HG03196 (cell line): ENCODE measurements at regions not wholly inside any gene's neighbourhood (a gene's known extent, or its start where the extent isn't known, plus 50 kb on each side); places are given as distances from the start of the nearest gene placed in this dataset.
"Not testable (repeated sequence)": the region's sequence is repeated elsewhere in the genome, so short reads cannot be mapped to it uniquely, and the experiment has no call there.

Experiments used
- ATAC-seq: cut with Tn5 transposase; IDR thresholded peaks from one replicate; pipeline ENCODE4 v1.9.1; 2021; ENCODE audit not compliant: unreplicated experiment

- ATAC-seq: no peak
Observed at GRCh38 chr18:51520676-51521180, 323.2 kb upstream of the MEX3C start.

DNA sequence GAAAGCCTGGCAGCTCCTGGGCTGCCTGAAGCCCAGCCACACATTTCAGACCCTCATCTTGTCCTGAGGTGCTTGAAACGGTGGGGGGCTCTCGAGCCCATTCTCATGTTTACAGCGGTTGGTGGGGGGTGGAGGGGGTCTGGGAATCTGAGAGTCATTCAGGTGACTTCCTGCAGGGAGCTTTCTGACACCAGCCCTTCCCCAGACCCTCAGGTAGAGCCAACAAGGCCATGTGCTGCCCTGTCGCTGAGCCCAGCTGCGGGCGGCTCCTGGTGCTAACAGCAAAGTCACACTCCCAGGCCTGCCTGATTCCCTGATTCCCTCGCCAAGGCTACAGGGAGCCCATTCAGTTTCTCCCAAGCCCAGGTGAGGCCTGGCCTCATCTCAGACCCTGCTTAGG lies 324.9 kb upstream of the MEX3C start:
- no peak for ATAC-seq

GRCh38 chr18:51522821-51523220 lies 325.3 kb upstream of the MEX3C start:
- no peak for ATAC-seq

DNA sequence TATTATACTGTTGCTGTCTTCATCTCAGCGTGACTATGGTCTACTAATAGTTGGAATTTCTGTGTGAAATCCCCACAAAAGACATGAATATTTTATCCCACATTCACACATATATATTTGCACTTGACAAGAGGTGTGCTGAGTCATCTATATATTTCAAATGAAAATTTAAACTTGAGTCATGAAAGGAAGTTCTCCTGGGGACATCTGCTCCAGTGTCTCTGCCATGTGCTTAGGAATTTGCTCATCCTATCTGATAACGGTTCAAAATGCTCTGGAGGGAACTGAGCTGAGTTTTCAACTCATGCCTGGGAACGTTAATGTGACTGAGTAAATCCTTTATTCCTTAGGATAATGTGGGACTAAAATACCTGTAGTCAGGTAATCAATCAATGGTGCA lies 326.2 kb upstream of the MEX3C start:
- no peak for ATAC-seq

GRCh38 chr18:51525453-51526225 lies 328.2 kb upstream of the MEX3C start:
- ATAC-seq: no peak

- ATAC-seq: no peak
Observed at GRCh38 chr18:51527826-51528225, 330.3 kb upstream of the MEX3C start.

- ATAC-seq: no peak
Observed at GRCh38 chr18:51531501-51531900, 334.0 kb upstream of the MEX3C start.

DNA sequence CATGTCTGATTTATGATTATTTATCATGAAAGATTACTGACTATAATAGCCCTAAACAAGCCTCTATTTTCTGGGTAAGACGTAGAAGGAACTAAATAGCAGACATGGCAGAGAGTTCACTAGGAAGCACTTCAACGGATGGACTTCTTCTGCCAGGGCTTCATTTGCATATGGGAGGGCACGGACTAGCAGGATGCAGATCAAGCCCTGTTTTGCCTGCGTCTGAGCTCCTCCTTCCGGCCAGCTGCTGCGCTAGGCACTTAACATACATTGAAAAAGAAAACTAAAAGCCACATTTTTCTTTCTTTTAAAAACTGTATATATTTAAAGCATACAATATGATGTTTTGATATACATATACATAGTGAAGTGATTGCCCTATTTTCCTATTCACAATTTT lies 340.0 kb upstream of the MEX3C start:
- ATAC-seq: peak; percentile 72

GRCh38 chr18:51540562-51540961 lies 343.1 kb upstream of the MEX3C start:
- ATAC-seq: no peak

DNA sequence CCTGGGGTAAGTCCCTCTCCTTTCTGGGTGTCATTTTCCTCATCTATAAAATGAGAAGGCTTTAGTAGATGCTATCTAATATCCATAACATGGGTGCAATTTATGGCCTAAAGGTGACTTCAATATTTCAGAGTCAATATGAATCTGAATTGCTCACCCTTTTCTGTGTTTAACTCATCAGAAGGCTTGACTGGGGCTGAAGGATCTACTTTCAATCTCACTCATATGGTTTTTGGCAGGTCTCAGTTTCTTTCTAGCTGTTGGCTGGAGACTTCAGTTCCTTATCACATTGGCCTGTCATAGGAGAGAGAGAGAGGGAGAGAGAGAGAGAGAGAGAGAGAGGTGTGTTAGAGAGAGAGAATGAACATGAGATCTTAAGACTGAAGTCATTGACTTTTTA lies 343.7 kb upstream of the MEX3C start:
- no peak for ATAC-seq

- no peak for ATAC-seq
Observed at GRCh38 chr18:51543658-51544155, 346.2 kb upstream of the MEX3C start.

- no peak for ATAC-seq
Observed at GRCh38 chr18:51545446-51545845, 348.0 kb upstream of the MEX3C start.

DNA sequence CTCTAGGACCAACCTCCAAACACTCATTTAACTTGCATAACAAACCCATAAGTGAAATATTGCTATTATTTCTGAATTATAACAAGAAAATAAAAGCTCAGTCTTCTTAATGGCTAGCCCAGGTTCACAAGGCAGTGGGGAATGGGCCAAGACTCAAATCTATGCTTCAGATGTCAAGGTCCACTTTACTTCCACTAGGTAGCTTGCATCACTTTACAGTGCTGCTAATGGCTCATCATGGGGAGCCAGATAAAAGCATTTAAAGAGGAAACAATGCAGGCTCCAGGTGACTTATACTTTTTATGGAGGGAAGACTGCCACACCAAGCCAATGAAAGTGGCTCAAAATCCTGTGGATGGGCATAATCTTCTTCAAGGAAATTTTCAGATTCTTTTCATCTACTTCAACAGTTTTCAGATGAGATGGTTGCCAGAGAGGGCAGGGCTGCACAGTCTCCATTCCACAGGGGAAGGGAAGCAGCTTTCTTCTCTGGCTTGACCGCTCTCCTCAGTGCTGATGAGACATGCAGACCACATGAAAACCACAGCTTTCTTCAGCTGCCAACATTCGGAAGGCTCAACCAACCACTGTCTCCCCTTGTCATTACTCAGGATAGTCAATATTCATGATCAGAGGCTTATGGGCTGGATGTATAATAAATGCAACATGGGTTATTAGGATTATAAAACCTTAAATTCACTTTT lies 361.9 kb upstream of the MEX3C start:
- no peak for ATAC-seq

DNA sequence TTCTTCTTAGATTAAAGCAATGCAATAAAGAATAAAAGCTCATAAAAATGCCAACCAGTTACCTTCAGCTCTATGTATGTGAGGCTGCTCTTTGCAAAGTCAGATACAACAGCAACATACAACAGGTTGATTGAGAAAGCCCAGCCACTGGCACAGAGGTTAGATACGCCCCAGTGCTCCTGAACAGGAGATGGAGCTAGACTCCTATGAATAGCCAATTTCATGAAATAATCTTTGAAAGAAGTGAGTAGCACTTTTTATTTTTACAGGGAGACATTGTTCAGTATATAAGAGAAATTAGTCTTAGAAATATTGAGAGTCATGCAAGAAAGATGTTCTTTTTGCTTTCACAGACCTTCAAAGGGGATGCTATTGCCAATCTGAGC lies 362.4 kb upstream of the MEX3C start:
- no peak for ATAC-seq

DNA sequence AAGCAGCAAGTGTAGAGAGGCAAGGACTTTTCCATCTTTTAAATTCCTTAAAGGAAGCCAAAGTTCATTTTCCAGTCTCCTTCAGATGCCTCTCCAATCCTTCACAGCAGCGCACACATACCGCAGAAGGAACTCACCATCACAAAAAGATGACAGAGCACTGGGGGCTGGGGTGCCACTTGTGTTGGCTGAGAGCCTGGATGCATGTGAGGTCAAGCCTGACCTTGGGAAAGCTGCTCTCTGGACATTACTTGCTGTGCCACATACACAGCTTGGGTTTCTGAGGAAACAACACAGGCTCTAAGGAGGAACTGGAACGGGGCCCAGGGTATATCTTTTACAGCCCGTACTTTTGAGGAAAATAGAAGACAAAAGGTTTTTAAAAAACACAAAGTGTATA lies 364.3 kb upstream of the MEX3C start:
- ATAC-seq: no peak

GRCh38 chr18:51562866-51563265 lies 365.4 kb upstream of the MEX3C start:
- no peak for ATAC-seq

DNA sequence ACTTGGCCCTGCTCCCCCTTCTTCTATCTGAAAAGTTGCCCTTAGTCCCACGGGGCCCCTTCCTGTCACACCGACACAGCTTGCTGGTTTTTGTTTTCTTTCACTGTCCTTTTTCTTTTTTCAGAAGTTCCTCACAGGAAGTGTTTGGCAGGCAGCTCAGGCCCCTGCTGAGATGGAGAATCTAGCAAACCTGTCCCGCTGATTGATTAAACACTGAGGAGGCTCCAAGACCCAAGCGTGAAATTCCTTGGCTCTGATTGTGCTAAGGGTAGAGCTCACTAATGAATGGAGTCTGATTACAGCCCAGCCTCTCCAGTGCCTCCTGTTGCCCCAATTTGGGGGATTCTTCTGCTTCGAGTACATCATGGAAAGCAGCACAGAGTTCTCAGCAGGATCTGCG lies 365.9 kb upstream of the MEX3C start:
- no peak for ATAC-seq

DNA sequence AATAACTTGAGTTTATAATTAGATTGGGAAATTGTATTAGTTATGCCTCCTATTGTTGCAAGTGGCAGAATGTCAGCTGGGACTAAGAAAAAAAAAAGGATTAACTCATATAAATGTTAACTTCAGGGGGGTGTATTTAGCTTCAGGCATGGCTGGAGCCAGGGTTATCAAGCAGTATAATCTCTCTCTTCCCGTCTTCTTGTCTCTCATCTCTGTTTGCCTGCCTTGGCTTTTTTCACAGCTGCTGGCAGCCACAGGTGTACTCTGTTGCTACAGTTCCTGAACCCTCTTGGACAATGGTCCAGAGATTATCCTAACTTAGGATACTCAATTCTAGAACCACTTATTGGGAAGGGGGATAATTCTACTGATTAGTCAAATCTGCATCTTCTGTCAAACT lies 370.7 kb upstream of the MEX3C start:
- no peak for ATAC-seq

GRCh38 chr18:51569153-51569552 lies 371.7 kb upstream of the MEX3C start:
- ATAC-seq: no peak

GRCh38 chr18:51569561-51569960 lies 372.1 kb upstream of the MEX3C start:
- ATAC-seq: no peak

DNA sequence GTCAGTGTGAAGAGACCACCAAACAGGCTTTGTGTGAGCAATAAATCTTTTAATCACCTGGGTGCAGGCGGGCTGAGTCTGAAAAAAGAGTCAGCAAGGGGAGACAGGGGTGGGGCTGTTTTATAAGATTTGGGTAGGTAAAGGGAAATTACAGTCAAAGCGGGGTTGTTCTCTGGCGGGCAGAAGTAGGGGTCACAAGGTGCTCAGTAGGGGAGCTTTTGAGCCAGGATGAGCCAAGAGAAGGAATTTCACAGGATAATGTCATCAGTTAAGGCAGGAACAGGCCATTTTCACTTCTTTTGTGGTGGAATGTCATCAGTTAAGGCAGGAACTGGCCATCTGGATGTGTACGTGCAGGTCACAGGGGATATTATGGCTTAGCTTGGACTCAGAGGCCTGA lies 372.6 kb upstream of the MEX3C start:
- ATAC-seq: not testable (repeated sequence)

GRCh38 chr18:51573886-51574285 lies 376.4 kb upstream of the MEX3C start:
- ATAC-seq: not testable (repeated sequence)
